ENCODE measurements at regions not wholly inside any gene's neighbourhood (a gene's known extent, or its start where the extent isn't known, plus 50 kb on each side); places are given as distances from the start of the nearest gene placed in this dataset.

- ATAC-seq (no peak), DNase-seq (no peak)
- Histone ChIP-seq H3K27ac (peak overlapping the region in 1 of 2 donors; percentile 8), H3K9me3 (no peaks in the 10 kb centered on the region), H3K36me3 (no peaks in the 10 kb centered on the region), H3K4me1 (no peaks in the 10 kb centered on the region), H3K4me3 (no peak overlapping the region), H3K27me3 (no peaks in the 10 kb centered on the region)
- intact Hi-C loops (cut with DNase I) = no loop called here
- TF ChIP-seq, protein P1, sequence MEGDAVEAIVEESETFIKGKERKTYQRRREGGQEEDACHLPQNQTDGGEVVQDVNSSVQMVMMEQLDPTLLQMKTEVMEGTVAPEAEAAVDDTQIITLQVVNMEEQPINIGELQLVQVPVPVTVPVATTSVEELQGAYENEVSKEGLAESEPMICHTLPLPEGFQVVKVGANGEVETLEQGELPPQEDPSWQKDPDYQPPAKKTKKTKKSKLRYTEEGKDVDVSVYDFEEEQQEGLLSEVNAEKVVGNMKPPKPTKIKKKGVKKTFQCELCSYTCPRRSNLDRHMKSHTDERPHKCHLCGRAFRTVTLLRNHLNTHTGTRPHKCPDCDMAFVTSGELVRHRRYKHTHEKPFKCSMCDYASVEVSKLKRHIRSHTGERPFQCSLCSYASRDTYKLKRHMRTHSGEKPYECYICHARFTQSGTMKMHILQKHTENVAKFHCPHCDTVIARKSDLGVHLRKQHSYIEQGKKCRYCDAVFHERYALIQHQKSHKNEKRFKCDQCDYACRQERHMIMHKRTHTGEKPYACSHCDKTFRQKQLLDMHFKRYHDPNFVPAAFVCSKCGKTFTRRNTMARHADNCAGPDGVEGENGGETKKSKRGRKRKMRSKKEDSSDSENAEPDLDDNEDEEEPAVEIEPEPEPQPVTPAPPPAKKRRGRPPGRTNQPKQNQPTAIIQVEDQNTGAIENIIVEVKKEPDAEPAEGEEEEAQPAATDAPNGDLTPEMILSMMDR (IDR thresholded peaks at IDR 0.05) = no peak
Observed at GRCh38 chr5:112004867-112005622, 248.1 kb upstream of the NREP start.

DNA sequence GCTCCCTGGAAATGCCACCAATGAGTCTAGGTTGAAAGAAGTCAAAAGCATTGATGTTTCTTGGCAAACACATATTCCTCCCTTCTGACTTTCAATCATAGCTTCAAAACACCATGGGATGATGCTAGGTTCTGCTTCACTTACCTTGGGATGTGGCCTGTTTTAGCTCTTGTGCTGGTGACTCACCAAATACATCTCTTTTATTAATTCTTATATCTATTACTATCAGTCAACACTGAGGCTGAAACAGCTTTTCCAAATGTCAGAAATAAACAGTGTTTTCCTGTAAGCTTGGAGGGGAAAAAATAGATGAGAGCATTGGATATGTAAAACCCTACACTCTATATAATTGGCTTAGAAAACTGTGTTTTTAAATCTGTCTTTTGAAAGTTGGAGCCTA lies 245.4 kb upstream of the NREP start:
- no peaks in the 10 kb centered on the region for H3K36me3 ChIP-seq
- H3K27me3 ChIP-seq = no peaks in the 10 kb centered on the region
- intact Hi-C loops (cut with DNase I) = no loop called here
- H3K4me1 ChIP-seq = no peaks in the 10 kb centered on the region
- no peak for ATAC-seq
- no peak for DNase-seq
- H3K4me3 ChIP-seq = no peak overlapping the region
- H3K27ac ChIP-seq = no peak overlapping the region
- H3K9me3 ChIP-seq = no peaks in the 10 kb centered on the region
- TF ChIP-seq, protein P1 (IDR thresholded peaks at IDR 0.05) = no peak

- no peak for DNase-seq
- no peaks in the 10 kb centered on the region for H3K27me3 ChIP-seq
- no peaks in the 10 kb centered on the region for H3K36me3 ChIP-seq
- intact Hi-C loops (cut with DNase I) = no loop called here
- TF ChIP-seq, protein P1 (IDR thresholded peaks at IDR 0.05) = no peak
- no peak for ATAC-seq
- no peak overlapping the region for H3K4me3 ChIP-seq
- H3K4me1 ChIP-seq = no peaks in the 10 kb centered on the region
- H3K27ac ChIP-seq = no peak overlapping the region
- no peaks in the 10 kb centered on the region for H3K9me3 ChIP-seq
Observed at GRCh38 chr5:111999286-111999685, 242.3 kb upstream of the NREP start.

- Histone ChIP-seq H3K27ac (no peak overlapping the region), H3K4me3 (no peak overlapping the region), H3K4me1 (no peaks in the 10 kb centered on the region), H3K36me3 (no peaks in the 10 kb centered on the region), H3K27me3 (no peaks in the 10 kb centered on the region), H3K9me3 (no peaks in the 10 kb centered on the region)
- DNase-seq (no peak), ATAC-seq (no peak)
- TF ChIP-seq, protein P1 (IDR thresholded peaks at IDR 0.05) = no peak
- intact Hi-C loops (cut with DNase I) = no loop called here
Observed at GRCh38 chr5:111998871-111999270, 241.9 kb upstream of the NREP start.

DNA sequence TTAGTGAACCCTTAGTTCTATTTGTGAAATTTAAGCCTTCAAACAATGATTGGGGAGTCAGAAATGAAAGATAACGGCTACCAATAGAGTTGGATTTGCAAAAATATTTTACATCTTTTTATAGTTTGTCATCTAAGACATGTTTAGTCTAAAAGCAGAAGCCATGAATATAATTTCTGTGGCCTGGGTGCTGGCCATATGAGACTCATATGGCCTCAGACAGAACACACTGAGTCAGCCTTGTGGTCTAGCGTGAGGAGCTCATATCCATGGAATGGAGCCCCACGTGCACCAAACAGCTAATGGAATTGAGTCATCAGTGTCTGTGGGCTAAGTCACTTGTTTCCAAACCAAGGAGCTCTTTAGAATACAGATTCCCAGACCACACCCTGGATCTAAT lies 240.7 kb upstream of the NREP start:
- peak in 1 of 4 donors; percentile 72 for DNase-seq
- peak overlapping the region in 1 of 2 donors; percentile 40 for H3K27ac ChIP-seq
- no peaks in the 10 kb centered on the region for H3K9me3 ChIP-seq
- H3K27me3 ChIP-seq = no peaks in the 10 kb centered on the region
- intact Hi-C loops (cut with DNase I) = no loop called here
- no peaks in the 10 kb centered on the region for H3K4me1 ChIP-seq
- TF ChIP-seq, protein P1 (IDR thresholded peaks at IDR 0.05) = no peak
- H3K4me3 ChIP-seq = no peak overlapping the region
- ATAC-seq = peak; percentile 92
- no peaks in the 10 kb centered on the region for H3K36me3 ChIP-seq
